Karpas-422 (cell line): ENCODE measurements at regions not wholly inside any gene's neighbourhood (a gene's known extent, or its start where the extent isn't known, plus 50 kb on each side); places are given as distances from the start of the nearest gene placed in this dataset.

Source experiments
- DNase-seq: peaks from one replicate; pipeline ENCODE4 v3.0.0-alpha.2; 2015
- H2AFZ ChIP-seq: fragments of 200-600 bp; sonication (generic); 2 replicates; pipeline ENCODE4 v1.6.1; 2014; ENCODE audit warnings: antibody characterized with exemption, low read length, mixed read lengths
- H3K27ac ChIP-seq: fragments of 200-600 bp; sonication (generic); 2 replicates; pipeline ENCODE4 v1.5.1; 2014; ENCODE audit warnings: mild to moderate bottlenecking, low read length, moderate library complexity
- H3K27me3 ChIP-seq: fragments of 200-600 bp; sonication (generic); 2 replicates; pipeline ENCODE4 v1.6.1; 2014; ENCODE audit warnings: low read length, mixed read lengths
- H3K36me3 ChIP-seq: fragments of 200-600 bp; sonication (generic); 2 replicates; pipeline ENCODE4 v1.6.1; 2014; ENCODE audit warnings: low read length, mixed read lengths; ENCODE audit not compliant: insufficient read depth
- H3K4me1 ChIP-seq: fragments of 200-600 bp; sonication (generic); 2 replicates; pipeline ENCODE4 v1.6.1; 2014; ENCODE audit warnings: mild to moderate bottlenecking, low read length, mixed read lengths
- H3K4me2 ChIP-seq: fragments of 200-600 bp; sonication (generic); 2 replicates; pipeline ENCODE4 v1.6.1; 2014; ENCODE audit warnings: low read length, low read depth, mild to moderate bottlenecking; ENCODE audit not compliant: poor library complexity, severe bottlenecking
- H3K4me3 ChIP-seq: fragments of 200-600 bp; sonication (generic); 2 replicates; pipeline ENCODE4 v1.5.1; 2014; ENCODE audit warnings: mild to moderate bottlenecking, antibody characterized with exemption, low read length, mixed read lengths
- H3K79me2 ChIP-seq: fragments of 200-600 bp; sonication (generic); 2 replicates; pipeline ENCODE4 v1.6.1; 2014; ENCODE audit warnings: mild to moderate bottlenecking, low read length, mixed read lengths
- H3K9ac ChIP-seq: fragments of 200-600 bp; sonication (generic); 2 replicates; pipeline ENCODE4 v1.6.0; 2014; ENCODE audit warnings: low read length
- H3K9me2 ChIP-seq: fragments of 200-600 bp; sonication (generic), shearing (Covaris generic); replicated peaks from 2 replicates; pipeline ENCODE4 v1.6.0; 2014; ENCODE audit warnings: mild to moderate bottlenecking, low read length, moderate library complexity; ENCODE audit not compliant: insufficient read depth
- H3K9me3 ChIP-seq: fragments of 300-700, 200-600 bp; sonication (generic); 2 replicates; pipeline ENCODE4 v1.6.1; 2014; ENCODE audit warnings: low read length, mixed read lengths
- H4K20me1 ChIP-seq: fragments of 200-600 bp; sonication (generic); 2 replicates; pipeline ENCODE4 v1.6.1; 2014; ENCODE audit warnings: mild to moderate bottlenecking, antibody characterized with exemption, low read length, low read depth; ENCODE audit not compliant: insufficient read depth

- Histone ChIP-seq H3K27me3 (no peaks in the 10 kb centered on the region), H3K79me2 (no peaks in the 10 kb centered on the region), H3K4me1 (no peaks in the 10 kb centered on the region), H3K9me3 (no peaks in the 10 kb centered on the region), H3K27ac (no peak overlapping the region), H2AFZ (no peak overlapping the region), H3K4me2 (no peak overlapping the region), H4K20me1 (no peaks in the 10 kb centered on the region), H3K36me3 (no peaks in the 10 kb centered on the region), H3K4me3 (no peak overlapping the region), H3K9me2 (no peaks in the 10 kb centered on the region), H3K9ac (no peak overlapping the region)
- DNase-seq = no peak
These were observed 187.6 kb upstream of the SHH start for GRCh38 chr7:155999631-156000489.

DNA sequence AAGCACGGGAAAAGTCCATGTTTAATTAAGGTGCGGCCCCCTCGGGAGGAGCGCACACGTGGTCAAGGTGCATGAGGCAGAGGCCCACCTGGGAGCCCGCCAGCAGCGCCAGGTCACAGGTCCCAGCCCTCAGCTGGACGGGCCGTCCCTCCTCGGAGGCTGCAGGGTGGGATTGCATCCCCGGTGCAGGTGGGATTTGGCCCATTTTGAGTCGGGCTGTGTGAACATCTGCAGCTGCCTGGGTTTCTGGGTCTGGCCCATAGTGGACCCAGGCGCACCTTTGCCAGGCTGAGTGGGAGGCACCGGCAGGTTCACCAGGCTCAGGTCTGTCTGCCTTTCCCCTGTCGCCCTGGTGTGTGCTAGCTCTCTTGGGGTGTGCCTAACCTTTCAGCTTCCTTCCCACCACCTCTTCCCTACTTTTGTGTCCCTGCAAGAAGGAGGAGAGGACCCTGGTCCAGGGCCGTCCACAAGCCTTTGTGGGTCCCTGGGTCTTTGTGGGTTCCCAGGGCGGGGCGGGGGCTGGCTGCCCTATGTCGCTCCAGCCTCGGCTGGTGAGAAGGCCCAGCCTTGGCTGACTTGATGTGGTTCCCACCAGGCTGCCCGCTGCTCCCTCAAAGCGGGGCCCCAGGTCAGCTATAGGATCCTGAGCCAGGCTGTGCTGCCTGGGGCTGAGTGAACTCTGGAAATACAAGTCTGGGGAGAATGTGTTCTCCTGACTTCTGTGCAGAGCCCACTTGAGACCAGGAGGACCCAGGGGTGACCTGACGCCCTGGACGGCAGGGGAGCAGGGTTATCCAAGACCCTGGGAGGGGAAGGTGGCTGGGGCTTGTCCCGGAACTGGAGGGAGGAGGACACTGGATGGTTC is 186.7 kb upstream of the SHH start:
- Histone ChIP-seq H3K79me2 (no peaks in the 10 kb centered on the region), H3K4me2 (no peak overlapping the region), H3K27ac (no peak overlapping the region), H3K27me3 (no peaks in the 10 kb centered on the region), H2AFZ (no peak overlapping the region), H3K36me3 (no peaks in the 10 kb centered on the region), H4K20me1 (no peaks in the 10 kb centered on the region), H3K9ac (no peak overlapping the region), H3K9me2 (no peaks in the 10 kb centered on the region), H3K4me3 (no peak overlapping the region), H3K9me3 (no peaks in the 10 kb centered on the region), H3K4me1 (no peaks in the 10 kb centered on the region)
- DNase-seq = no peak

- H3K9ac ChIP-seq = no peak overlapping the region
- no peaks in the 10 kb centered on the region for H3K4me1 ChIP-seq
- H3K9me2 ChIP-seq = no peaks in the 10 kb centered on the region
- H3K27me3 ChIP-seq = no peaks in the 10 kb centered on the region
- H3K36me3 ChIP-seq = no peaks in the 10 kb centered on the region
- H3K4me2 ChIP-seq = no peak overlapping the region
- H3K79me2 ChIP-seq = no peaks in the 10 kb centered on the region
- H3K9me3 ChIP-seq = no peaks in the 10 kb centered on the region
- no peak overlapping the region for H3K27ac ChIP-seq
- H4K20me1 ChIP-seq = no peaks in the 10 kb centered on the region
- no peak overlapping the region for H3K4me3 ChIP-seq
- H2AFZ ChIP-seq = no peak overlapping the region
- DNase-seq = no peak
These were observed 186.0 kb upstream of the SHH start for GRCh38 chr7:155998328-155998691.

- Histone ChIP-seq H2AFZ (no peak overlapping the region), H3K4me1 (no peaks in the 10 kb centered on the region), H3K9me2 (no peaks in the 10 kb centered on the region), H3K79me2 (no peaks in the 10 kb centered on the region), H4K20me1 (no peaks in the 10 kb centered on the region), H3K27ac (no peak overlapping the region), H3K9me3 (no peaks in the 10 kb centered on the region), H3K4me3 (no peak overlapping the region), H3K4me2 (no peak overlapping the region), H3K27me3 (no peaks in the 10 kb centered on the region), H3K36me3 (no peaks in the 10 kb centered on the region), H3K9ac (no peak overlapping the region)
- no peak for DNase-seq
These were observed 185.4 kb upstream of the SHH start for GRCh38 chr7:155997431-155998327.

GRCh38 chr7:155996718-155997280 is 184.5 kb upstream of the SHH start:
- DNase-seq = no peak
- Histone ChIP-seq H3K4me1 (no peaks in the 10 kb centered on the region), H3K4me3 (no peak overlapping the region)

GRCh38 chr7:155995183-155995612 is 182.9 kb upstream of the SHH start:
- no peaks in the 10 kb centered on the region for H4K20me1 ChIP-seq
- no peaks in the 10 kb centered on the region for H3K4me1 ChIP-seq
- no peak overlapping the region for H3K27ac ChIP-seq
- H3K79me2 ChIP-seq = no peaks in the 10 kb centered on the region
- H3K9me2 ChIP-seq = no peaks in the 10 kb centered on the region
- H3K27me3 ChIP-seq = no peaks in the 10 kb centered on the region
- no peak overlapping the region for H2AFZ ChIP-seq
- H3K36me3 ChIP-seq = no peaks in the 10 kb centered on the region
- no peaks in the 10 kb centered on the region for H3K9me3 ChIP-seq
- no peak overlapping the region for H3K4me3 ChIP-seq
- no peak overlapping the region for H3K4me2 ChIP-seq
- no peak for DNase-seq
- no peak overlapping the region for H3K9ac ChIP-seq

More at GRCh38 chr7:155996718-155997280, 184.5 kb upstream of the SHH start:
- H3K9me3 ChIP-seq = no peaks in the 10 kb centered on the region
- no peaks in the 10 kb centered on the region for H4K20me1 ChIP-seq
- H3K36me3 ChIP-seq = no peaks in the 10 kb centered on the region
- no peaks in the 10 kb centered on the region for H3K79me2 ChIP-seq
- H3K9me2 ChIP-seq = no peaks in the 10 kb centered on the region
- H3K9ac ChIP-seq = no peak overlapping the region
- H3K27me3 ChIP-seq = no peaks in the 10 kb centered on the region
- H3K4me2 ChIP-seq = no peak overlapping the region
- H3K27ac ChIP-seq = no peak overlapping the region
- no peak overlapping the region for H2AFZ ChIP-seq

GRCh38 chr7:155994279-155994811 is 182.1 kb upstream of the SHH start:
- H3K4me1 ChIP-seq = no peaks in the 10 kb centered on the region
- no peak overlapping the region for H3K9ac ChIP-seq
- H3K4me3 ChIP-seq = no peak overlapping the region

More at GRCh38 chr7:155994279-155994811, 182.1 kb upstream of the SHH start:
- no peaks in the 10 kb centered on the region for H3K27me3 ChIP-seq
- H3K27ac ChIP-seq = no peak overlapping the region
- DNase-seq = no peak
- H4K20me1 ChIP-seq = no peaks in the 10 kb centered on the region
- H2AFZ ChIP-seq = no peak overlapping the region
- no peaks in the 10 kb centered on the region for H3K9me2 ChIP-seq
- no peak overlapping the region for H3K4me2 ChIP-seq
- H3K36me3 ChIP-seq = no peaks in the 10 kb centered on the region
- no peaks in the 10 kb centered on the region for H3K9me3 ChIP-seq
- no peaks in the 10 kb centered on the region for H3K79me2 ChIP-seq
